ENCODE measurements at regions not wholly inside any gene's neighbourhood (a gene's known extent, or its start where the extent isn't known, plus 50 kb on each side); places are given as distances from the start of the nearest gene placed in this dataset.
A peak's percentile ranks its signal among the peaks of the same experiment; 100 is the strongest.

DNA sequence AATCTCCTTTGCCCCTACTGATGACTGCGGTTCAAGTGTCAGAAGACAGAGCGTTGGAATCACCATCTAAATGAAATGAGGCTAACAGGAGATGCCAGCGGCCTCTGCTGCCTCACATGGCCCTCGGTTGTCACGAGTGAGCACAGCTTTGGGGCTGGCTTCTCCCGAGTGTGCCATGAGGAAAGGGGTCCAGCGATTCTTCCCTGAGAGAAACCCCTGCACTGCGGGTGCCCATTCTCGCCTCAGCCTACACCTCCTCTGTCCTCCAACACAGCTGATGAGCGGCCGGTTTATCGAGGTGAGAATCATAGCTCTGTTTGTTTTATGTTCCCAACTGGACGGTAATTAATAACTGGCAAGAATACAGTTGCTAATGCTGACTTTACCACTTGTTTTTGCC, 144.7 kb upstream of the RPS6KA2 start:
- DNase-seq: no peak

DNA sequence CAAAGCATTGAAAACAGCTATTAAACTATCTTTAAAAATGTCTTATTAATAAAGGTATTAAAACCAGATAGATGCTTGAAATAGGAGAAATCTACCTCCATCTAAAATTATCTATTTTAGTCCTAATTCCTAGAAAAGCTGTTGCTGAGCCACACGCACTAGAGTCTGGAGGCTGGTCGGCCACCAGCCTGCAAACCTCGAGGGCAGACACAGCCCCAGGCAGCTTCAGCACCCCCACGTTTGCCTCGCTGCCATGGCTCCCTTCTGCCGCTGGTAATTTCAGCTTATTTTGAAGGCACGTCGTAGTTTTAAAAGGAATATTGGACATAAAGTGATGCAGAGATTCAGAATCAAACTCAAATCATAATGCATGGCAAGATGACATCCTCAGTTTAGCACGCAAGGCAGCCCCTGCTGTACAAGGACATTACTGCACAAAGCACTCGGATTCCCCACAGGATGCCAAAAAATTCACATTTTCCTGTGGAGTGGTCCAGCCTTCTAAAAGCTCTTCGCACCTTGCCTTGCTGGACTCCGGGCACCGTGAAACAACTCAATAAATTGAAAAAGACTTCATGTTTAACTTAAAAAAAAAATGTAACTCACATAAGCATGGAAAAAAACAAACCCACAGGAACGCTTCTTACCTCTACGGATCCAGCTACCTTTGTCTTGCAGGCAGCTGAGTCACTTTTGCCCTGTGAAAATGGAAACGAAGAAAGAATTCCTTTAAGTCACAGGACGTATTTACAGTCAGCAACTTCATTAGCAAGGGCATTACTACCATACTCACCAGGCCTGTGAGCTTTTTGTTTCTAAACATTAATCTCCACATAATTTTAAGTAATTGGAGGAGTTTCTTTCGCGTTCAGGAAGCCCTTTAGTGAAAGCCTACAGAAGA, 143.4 kb upstream of the RPS6KA2 start:
- DNase-seq: no peak

DNA sequence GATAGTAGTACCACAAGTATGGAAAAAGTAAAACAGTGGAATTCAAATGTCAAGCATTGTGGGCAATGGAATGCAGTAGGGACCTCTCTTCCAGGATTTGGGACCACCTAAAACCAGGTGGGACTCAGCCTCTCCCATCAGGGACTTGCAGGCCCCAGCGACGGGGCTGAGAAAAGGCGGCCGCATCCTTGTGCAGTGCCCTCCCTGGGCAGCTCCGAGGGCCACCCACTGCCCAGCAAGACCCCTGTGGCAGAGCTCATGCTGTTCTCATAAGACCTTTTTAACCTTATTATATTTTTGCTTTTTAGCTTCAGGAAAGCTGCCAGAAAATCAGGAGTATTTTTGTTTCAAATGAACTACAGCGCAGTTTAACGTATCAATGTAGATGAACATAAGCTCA, 142.6 kb upstream of the RPS6KA2 start:
- no peak for DNase-seq

DNA sequence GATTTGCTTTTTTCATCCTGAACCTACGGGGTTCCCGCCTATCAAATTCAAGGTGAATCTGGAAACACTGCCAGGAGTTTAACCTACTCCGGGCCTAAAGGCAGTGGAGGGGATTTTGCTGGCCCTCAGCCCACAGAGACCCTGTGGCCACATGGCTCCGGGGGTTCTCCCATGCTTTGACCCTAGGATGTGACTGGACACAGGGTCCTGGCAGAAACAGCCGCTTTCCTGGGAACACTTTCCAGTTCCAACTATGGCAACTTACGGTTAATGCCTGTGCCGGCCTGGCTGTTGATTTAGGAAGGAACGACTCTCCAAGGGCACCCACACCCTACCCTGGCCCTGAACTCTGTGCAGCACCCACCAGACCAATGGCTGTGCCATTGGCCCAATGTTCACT, 141.7 kb upstream of the RPS6KA2 start:
- no peak for DNase-seq

DNA sequence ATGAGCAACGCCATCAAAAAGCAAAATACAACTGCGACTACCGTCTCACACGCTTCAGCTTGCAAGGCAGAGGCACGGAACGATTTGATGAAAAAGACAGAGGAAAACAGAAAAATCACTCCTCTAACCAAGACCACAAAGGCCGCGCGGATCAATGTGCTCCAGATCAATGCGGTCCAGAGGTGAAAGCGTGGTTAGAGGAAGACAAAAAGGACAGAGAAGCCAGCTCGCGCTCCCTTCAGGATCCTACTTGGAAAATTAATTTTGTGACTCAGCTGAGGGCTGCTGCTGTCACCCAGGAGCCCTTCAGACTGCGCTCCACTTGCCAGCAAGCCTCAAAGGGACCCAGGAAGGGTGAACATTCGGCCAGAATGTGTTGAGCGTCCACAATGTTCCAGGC, 140.2 kb upstream of the RPS6KA2 start:
- DNase-seq: no peak

DNA sequence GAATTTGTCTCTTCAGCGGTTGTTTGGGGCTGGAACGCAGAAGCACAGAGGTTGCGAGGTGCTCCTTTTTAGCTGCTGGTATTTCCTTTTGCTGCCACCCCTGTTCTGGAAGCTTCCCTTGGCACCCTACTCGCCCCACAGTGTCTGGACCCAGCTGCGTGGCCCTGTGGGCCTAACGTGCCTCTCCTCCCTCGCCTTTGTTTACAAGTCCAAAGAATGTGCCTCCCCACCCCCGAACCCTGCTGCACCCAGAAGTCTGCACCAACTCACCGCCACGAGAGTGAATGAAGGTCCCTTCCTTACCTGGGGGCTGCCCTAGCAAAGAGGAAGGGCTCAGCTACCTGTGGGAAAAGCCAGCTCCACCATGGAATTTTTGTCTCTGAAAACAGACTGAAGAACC, 139.7 kb upstream of the RPS6KA2 start:
- DNase-seq: no peak

DNA sequence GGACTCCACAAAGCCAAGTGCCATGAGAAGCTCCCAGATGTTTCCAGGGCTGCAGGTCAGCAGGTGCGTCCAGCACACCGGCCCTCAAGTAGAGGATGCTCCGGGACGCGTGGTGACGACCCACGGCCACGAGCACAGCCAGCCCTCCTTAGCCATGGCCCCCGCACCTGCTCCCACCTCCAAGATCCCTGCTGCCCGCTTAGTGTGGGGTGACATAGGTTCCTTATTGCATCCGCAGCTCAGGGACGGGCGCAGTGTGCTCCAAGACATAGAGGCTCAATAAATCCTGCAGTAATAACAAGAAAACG, 138.1 kb upstream of the RPS6KA2 start:
- no peak for DNase-seq

DNA sequence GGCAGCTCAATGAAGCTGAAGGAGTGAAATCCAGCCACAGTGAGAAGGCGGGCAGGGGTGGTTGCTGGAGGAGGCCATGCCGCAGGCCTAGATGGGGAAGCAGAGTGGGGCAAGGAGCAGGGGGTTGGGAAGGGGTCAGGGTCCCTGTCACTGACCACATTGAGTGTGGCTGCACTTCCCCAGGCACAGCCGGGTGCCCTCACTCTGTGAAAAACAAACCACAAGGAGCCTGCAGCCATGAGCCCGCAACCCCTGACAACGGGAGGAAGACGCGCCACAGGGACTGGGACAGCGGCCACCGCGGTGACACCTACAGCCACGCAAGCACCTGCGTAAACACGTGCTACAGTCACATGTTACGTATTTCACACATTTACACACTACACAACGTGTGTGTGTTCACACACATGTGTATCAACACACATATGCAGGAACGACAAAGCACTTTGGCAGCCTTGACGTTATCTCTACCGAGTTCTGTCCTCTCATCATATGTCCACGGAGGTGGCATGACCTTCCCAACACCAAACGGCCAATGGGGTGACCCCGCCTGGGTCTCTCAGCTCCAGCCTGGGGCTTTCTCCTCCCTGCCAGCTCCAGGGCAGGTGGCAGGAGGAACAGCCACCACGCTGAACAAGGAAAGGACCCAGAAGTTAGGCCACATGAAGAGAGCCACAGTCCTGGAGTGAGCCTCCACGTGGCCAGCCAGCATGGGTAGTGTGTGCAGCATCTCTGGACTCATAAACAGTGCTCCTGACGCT, 137.6 kb upstream of the RPS6KA2 start:
- DNase-seq: no peak

DNA sequence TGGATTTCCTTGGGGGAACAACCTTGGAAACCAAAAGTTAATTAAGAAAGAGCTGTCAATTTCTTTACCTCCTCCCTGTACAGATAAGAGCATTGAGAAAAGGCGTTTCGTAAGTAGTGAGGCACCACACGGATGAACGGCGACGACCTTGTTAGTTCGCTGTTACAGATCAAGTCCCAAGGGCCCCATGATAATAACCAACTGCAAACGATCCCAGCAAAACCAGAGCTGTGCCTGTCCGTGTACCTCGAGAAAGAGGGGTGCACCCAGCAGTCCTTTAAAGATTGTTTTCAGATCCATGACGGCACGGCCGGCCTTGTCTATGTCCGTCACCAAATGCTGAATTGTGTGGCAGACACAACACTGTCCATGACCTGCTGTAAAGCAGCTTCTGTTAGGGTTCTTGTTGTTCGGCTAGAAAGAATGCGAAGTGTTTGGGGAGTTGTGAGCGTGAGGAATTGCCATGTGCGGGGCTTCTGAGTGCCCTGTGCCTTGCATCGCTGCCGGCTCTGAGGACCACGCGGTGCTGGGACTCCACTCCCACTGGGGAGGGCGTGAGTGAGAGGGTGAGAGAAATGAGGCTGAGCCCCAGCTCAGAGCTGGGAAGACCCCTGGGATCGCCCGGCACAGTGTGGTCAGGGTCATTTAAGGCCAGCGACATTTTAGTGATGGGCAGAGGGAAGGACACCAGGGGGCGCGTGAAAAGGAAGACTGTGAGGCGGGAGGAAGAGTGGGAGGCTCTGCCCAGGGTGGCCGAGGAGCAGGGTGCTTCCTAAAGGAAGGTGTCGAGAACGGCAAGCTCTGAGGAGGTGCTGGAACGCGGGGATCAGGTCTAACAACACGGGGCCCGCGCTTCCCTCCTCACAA, 136.8 kb upstream of the RPS6KA2 start:
- no peak for DNase-seq

DNA sequence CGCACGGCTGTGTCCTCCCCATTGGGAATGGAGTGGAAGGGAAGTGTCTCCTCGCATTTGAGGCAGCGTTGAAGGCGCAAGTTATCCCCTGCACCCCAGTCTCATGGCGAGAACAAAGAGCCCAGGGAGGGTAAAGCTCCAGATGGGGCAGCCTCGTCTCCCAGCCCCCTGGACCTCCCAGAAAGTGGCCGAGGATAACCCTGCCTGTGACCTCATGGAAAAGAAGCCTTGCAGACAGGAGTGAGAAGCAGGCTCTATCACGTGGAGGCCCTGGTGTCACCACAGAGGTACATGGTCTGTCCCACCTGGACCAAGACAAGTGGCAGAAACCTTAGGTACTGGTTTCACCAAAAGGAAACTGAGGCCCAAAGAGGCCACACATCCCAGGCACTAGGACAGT, 134.8 kb upstream of the RPS6KA2 start:
- DNase-seq: no peak

DNA sequence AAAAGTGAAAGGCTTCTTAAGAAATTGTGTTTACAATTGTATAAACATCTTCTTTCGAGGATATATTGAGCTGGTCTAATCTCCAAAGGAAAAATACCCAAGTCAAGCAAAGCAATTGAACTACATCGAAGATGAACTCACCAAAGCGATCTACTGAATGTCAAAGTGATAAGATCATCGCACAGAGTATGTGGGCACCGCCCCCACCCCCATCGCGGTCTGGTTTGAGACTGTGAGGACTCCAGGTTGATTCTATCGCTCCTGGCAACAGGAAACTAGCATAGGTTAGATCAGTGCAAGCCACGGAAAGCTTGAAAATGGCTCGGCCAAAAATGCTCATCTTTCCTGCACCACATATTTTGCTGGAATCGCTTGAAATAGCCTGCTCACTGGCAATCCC, 133.2 kb upstream of the RPS6KA2 start:
- peak in 1 of 2 donors; percentile 27 for DNase-seq

DNA sequence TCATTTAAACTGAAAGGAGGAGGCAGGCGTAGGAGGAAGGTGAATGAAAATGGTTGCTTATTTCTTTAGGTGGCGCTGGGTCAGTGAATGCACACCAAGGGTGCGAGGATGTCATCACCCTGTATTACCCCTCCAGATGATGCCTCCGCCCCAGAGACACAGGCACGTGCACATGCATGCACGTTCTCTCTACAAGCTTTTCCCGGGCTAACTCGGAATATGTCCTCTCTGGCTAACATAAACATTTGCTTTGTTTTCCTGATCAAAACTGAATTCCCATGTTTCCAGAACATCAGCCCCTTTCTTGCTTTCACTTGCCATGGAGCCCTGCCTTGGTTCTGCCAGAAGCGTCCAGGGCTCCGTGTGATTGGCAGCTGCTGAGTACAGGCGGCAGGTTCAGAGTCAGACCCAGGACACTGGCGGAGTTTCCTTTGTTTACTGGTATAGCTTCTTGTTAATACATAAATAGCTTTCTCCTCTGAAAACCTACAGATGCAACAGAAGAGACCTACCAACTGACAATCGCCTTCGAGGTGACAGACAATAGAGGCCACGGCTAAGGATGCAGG, 131.2 kb upstream of the RPS6KA2 start:
- DNase-seq: no peak

DNA sequence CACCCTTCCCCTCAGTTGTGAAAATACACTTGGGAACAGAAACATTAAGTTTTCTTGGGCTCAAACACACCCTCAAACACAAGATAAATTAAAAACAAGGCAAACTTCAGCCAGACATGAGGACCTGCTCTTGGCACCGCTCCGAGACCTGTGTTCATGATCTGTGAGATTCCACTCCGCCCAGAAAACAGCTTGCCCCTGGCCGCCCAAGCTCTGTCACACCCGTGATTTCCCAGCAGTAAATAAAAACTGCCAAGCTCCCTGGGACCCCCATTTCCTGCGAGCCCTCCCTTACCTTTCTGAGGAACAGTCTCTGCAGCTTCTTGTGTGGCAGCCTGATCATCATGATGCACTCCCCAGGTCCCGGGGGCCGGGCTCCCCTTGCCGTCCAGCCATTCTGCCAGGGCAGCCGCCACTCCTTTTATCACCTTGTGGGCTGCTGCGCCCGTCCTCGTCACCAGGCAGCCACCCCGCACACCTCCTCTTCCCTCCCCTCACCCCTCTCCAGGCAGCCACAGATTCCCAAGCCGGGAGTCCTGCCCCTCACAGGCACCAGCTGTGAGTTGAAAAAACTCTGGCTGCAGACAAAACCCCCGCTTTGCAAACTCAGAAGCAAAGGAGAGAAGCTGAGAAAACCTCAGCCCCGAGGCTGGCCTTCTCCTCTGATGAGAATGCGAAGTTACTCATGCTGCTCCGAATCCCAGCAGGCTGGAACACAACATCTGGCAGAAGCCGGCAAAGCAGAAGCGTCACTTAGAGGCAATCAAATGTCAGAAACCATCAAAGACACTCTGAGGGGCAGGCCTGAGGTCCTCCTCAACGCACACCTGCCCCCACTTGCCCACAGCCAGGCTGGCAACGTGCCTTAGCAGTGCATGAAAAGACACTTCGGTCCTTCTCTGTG, 130.4 kb upstream of the RPS6KA2 start:
- DNase-seq: no peak

DNA sequence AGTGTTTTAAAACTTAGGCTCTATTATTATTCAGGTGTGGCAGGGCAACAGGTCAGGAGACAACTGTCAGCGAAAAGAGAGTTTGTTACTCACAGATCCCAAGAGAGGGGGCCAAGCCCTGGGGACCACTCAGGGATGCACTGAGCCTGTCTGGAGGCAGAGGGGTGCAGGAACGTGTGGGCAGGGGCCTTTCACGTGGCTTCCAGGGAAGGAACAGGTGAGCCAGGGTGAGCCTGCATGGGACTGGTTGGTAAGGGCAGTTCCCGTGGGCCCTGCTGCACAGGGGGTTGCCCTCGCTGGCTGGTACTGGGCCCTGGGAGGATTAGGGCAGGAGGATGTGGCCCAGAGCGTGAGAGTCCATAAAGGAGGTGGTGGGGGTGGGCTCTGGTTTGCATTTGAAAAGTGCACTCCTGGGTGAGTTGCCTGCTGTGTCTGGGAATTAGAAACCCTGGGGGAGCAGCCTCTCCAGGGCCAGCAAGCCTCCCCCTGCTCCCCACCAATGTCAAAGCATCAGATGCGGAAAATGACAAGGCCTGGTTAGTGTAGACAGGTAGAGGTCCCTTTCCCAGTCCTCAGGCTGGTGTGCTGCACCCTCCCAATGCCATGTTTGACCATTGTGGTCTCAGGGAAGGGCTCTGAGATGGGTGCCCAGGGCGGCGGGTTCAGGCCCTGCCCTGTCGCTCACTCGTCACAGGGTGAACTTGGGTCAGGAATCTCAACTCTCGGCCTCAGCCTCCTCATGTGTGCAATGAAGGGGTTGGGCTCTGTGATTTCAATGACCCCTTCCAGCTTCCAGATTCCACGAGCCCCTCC, 127.4 kb upstream of the RPS6KA2 start:
- no peak for DNase-seq

DNA sequence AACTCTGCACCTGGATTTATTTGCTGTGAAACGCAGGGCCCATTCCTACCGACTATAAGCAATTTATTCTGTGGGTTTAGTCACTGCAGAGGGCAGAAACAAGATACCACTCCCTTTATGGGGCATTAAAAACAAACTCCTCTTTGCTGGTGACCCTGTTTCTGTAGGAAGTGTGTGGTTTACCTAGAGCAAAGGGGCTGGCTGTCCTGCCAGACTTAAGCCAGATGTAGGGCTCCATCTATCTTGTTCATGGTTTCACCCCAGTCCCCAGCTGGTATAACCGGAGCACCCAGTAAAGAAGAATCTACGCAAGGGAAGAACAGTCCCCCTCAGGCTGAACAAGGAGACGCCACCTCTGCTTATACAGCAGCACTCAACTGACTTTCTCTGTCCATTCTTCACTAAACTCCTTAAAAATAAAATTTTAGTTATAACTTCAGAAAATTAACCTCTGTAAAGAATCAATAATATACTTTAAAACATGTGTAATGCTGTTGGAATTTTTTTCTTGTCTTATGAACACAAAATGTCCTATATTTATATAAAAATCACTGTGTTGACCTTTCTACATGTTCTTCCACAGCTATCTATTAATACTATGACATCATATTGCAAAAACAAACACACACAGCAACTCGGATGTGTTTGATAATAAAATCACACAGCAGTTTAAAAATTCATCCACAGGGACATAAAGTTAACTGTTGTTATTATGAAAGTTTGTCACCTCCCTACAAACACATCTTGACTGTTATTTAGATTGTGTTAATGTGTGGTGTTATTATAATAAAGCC, 126.1 kb upstream of the RPS6KA2 start:
- DNase-seq: no peak

DNA sequence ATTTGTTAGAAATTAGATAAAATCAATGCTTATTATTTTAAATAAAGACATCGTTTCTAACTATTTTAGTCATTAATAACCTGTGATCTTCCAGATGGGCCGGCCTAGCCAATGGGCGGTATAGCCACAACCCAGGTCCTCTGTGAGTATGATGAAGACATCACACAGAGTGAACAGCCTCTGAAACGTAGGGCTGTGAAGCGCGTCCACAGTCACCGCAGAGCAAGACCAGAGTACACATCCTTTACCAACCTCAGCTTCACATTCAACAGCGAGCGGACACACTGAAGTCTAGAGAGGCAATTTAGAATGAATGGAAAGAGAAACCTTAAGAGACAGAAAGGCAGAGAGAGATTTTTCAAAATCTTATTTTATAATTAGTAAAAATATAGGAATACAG, 125.0 kb upstream of the RPS6KA2 start:
- DNase-seq: no peak

DNA sequence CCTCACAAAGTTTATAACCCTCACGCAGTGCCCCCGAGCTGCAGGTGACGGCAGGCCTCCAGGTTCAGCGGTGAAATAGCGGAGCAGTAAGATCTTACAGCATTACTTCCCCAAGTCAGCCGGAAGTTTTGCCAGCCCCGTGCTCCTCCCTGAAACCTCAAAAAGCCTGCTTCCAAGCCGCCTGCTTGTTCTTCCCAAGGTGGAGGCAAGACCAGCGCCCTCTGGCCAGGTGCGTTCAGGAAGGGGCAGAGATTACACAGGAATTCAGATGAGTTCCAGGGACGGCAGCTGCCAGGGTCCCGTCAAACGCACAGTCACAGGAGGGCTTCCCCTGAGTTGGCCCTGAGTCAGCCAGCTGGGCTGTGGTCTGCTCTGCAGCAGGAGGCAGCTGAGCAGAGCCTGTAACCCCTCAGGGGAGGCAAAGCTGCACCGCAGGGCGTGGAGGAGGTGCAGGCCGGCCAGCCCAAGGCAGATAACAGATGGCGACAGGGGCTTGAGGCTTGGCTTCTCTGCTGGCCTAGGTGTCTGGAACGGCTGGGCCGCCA, 124.1 kb upstream of the RPS6KA2 start:
- peak in 1 of 2 donors; percentile 43 for DNase-seq

DNA sequence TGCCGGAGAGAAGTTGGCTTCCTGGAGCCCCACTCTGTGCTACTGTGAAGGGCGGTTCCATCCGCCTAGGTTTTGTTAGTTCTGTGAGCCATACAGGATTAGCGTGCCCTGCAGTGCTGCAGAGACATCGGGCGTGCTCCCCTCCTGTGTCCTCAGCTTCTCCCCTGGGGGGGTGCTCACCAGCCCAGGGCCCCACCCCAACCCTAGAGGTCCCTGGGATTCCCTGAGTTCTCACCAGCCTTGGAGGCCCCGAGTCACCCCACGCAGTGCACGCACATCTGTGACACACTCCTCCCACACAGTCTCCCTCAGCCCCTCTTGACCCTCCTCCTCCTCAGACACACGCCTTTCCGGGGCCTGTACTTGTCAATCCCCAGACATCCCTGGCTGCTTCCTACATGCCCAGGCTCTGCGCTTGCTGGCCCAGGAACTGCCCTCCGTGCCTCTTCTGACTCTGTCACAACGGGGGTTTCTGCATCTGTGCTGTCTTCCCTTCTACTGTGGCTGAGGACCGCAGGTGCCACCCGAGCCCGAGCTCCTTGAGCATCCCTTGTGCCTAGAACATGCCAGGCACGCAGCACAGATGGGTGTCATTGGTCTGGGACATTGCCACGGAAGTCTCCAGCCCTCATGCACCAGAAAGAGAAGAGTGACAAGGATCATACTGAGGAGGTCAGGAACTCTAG, 123.2 kb upstream of the RPS6KA2 start:
- no peak for DNase-seq

DNA sequence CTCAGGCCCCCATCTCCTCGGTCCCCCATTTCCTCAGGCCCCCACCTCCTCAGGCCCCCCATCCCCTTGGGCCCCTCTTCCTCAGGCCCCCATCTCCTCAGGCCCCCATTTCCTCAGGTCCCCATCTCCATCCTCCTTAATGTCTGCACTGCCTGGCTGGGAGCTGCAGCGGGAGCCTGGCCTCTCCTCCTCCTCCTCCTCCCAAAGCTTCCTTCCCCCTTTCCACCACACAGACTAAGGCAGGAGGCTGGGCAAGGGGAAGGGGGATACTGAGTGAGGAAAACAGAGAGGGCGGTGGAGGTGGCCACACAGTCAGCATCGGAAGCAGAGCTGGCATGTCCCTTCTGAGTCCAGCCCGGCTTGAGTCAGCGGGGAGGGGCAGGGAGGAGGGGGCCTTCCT, 122.6 kb upstream of the RPS6KA2 start:
- no peak for DNase-seq
